GM21447 (cell line): ENCODE measurements at regions not wholly inside any gene's neighbourhood (a gene's known extent, or its start where the extent isn't known, plus 50 kb on each side); places are given as distances from the start of the nearest gene placed in this dataset.
"Not testable (repeated sequence)": the region's sequence is repeated elsewhere in the genome, so short reads cannot be mapped to it uniquely, and the experiment has no call there.

ENCODE experiments used
- ATAC-seq: cut with Tn5 transposase; IDR thresholded peaks from one replicate; pipeline ENCODE4 v1.9.1; 2021; ENCODE audit not compliant: unreplicated experiment

DNA sequence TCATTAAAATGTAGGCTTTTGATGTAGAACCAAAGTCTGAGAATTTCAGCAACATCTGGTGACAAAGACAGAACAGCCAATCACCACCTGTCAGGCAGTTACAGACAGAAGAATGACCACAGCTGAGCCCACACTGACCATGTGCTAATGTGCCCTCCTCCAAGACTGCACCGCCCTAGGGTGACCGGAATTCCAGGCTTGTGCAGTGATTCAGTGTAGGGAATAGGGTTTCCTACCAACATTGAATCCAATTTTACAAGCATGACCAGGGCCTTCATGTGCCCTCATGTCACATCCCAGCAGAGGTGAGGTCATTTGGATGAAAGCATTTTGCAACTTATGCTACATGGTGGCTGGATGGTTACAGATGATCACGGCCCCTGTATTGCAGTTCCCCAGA is 412.5 kb downstream of the SOX2 start:
- ATAC-seq: no peak

GRCh38 chr3:182124716-182125115 is 413.0 kb downstream of the SOX2 start:
- ATAC-seq: no peak

DNA sequence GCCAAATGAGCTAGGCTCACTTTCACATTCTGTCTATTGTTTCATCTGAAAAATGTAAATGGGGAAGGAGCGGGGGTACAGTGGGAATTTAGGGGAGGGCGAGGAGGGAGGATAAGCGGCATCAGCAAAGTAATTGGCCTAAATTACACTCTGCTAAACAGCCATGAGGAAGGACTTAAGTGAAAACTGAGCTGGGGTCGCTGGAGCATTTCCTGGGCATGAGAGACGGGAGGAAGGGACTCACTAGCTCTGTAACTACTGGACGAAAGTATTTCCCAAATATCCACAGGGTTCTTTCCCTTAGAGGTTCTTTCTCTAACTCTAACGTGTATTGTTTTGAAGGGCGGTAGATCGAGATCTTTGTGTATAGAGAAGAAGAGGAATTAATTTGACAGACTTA is 418.0 kb downstream of the SOX2 start:
- no peak for ATAC-seq

- no peak for ATAC-seq
These were observed 422.0 kb downstream of the SOX2 start for GRCh38 chr3:182133752-182134151.

GRCh38 chr3:182135056-182135455 is 423.3 kb downstream of the SOX2 start:
- ATAC-seq: no peak

GRCh38 chr3:182136008-182136910 is 424.5 kb downstream of the SOX2 start:
- ATAC-seq: no peak

DNA sequence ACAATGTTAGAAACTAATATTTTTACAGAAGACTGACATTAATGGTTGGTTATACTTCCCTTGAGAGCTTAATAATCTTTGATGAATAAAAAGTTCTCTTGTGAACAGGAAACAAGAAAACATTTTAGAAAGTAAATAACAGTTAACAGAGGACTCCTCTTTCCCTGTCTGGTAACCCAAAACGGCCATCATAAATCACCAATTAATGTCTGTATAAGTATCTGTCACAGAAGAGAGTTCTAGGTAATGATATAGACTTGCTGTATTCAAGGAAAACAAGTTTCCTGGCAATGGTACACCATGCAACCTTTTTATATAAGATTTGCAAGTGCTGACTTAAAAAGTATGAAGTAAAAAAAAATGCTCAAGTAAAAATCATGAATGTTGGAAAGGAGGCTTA is 426.7 kb downstream of the SOX2 start:
- ATAC-seq: no peak

DNA sequence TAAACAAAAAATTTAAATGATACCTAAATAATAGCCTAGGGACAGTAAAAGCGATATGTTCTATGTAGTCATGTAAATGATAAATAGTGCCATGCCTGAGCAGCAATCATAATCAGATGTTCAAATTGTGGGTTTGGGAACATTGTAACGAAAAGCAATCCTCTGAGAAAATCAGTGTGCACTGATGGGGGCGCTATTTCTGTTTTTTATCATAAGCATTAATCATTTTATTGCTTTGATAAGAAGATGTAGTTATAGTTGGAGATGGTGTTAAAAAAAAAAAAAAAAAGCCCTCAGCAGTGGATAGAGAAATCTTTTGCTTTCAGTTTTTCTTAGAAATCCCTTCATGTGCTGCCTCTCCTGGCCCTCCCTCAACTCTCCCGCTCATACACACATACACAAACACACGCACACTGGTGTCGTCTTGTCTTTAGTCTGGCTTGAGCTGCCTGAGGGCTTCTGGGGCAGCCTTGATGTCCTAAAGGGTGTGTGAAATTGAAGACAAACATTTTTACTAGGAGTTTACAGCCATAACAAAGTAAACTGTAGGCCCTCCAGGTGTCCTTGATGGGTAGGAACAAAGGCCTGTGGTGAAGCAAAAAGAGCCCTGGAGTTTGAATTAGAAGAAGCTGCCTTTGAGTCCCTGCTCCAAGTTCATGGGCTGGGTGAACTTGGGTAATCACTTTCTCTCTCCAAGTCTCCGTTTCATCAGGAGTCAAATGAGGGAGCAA is 428.1 kb downstream of the SOX2 start:
- no peak for ATAC-seq

GRCh38 chr3:182142928-182143327 is 431.2 kb downstream of the SOX2 start:
- ATAC-seq: no peak

GRCh38 chr3:182143903-182144302 is 432.2 kb downstream of the SOX2 start:
- ATAC-seq: no peak

GRCh38 chr3:182148360-182148759 is 436.6 kb downstream of the SOX2 start:
- ATAC-seq: no peak

DNA sequence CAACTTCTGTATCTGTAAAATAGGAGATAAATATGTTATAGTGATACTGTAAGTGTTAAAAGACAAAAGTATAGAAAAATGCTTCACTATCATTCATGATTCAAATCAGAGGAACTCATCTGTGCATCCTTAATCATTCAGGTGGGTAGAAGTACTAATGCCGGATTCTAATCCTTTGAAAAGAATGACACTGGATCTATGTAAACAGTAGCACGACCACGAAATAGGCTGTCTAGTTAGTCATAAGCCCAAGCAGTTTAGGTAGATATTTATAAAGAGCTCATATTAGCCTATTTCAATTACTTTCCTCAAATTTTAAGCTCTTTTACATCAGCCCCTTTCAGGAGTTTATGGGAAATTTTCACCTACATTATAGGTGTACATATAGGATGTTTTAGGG is 437.9 kb downstream of the SOX2 start:
- ATAC-seq: no peak

DNA sequence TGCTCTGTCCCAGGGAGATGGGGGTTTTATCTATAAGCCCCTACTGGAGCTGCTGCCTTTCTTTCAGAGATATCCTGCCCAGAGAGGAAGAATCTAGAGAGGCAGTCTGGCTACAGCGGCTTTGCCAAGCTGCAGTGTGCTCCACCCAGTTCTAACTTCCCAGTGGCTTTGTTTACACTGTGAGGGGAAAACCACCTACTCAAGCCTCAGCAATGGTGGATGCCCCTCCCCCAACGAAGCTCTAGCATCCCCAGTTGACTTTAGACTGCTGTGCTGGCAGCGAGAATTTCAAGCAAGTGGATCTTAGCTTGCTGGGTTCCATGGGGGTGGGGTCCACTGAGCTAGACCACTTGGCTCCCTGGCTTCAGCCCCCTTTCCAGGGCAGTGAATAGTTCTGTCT is 444.6 kb downstream of the SOX2 start:
- not testable (repeated sequence) for ATAC-seq

- no peak for ATAC-seq
These were observed 453.5 kb downstream of the SOX2 start for GRCh38 chr3:182165234-182165633.

DNA sequence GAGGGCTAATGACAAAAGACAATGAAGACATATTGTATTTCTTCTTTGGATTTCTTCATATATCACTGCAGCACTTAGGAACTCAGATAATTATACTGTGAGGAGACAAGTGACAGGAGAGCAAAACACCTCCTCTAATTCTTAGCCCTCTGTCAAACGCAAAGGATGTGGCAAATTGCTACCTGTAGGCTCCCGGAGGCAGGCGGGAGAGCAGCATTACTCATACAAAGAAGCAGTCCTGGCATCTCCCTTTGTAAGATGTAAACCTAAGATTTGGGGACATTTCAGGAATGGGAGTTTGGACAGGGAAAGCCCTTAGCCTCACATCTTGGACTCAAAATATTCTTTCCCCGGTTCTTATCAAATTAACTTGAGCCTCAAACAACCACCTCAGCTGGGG is 460.8 kb downstream of the SOX2 start:
- no peak for ATAC-seq

DNA sequence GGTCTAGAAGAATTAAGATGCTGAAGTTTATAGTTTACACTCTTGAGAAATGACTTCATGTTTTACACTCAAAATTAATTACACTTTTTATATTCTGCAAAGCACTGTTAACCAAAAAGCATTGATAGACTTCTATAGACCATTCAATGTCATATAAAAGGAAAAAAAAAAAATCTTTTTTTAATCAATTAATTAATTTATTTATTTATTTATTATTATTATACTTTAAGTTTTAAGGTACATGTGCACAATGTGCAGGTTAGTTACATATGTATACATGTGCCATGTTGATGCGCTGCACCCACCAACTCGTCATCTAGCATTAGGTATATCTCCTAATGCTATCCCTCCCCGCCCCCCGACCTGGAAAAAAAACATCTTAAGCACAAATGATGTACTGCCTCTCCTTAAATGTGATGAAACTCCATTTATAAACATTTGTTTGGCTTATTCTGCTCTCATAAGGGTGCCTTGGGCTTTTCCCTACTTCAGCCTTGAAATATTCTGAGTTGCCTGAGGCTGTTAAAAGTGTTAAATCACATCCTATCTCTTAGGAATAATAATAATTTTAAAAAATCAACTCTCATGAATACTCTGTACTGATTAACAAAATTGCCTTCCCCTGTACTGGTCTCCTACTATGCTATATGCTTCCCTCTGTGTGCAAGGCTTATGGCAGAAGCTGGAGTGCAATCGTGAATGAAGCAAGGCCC is 466.9 kb downstream of the SOX2 start:
- no peak for ATAC-seq

GRCh38 chr3:182179631-182180030 is 467.9 kb downstream of the SOX2 start:
- ATAC-seq: no peak

DNA sequence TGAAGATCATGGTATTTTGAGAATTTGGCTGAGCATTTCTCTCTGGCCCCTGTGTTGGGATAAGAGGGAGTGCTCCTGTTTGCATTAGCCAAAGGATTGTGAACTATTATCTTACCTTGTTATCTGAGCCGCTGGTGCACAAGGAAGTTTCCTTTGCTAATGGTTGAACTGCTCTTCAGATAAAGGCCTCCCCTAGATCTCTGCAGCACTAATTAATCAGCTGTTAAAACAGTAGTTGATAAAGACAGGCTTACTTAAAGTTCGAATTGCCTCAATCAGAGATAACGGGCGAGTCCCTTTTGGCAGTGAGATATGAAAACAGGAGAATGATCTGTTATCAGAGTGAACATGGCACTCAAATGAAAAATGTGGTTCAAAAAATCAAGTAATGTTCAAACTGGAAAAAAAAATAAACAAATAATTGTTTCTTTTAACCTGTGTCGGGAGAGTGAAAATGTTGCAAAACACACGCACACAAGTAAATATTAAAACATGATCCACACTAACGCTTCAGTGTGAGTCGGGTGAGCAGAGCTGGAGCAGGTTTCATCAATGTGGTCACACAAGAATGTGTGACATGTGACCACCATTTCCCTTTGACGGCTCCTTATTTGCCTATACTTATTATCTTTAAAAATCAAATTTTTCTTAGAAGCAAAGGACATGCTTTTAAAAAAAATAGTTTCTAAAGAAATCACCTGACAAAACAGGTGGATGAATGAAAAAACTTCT is 469.1 kb downstream of the SOX2 start:
- ATAC-seq: no peak

GRCh38 chr3:182182531-182182968 is 470.8 kb downstream of the SOX2 start:
- peak; percentile 51 for ATAC-seq

DNA sequence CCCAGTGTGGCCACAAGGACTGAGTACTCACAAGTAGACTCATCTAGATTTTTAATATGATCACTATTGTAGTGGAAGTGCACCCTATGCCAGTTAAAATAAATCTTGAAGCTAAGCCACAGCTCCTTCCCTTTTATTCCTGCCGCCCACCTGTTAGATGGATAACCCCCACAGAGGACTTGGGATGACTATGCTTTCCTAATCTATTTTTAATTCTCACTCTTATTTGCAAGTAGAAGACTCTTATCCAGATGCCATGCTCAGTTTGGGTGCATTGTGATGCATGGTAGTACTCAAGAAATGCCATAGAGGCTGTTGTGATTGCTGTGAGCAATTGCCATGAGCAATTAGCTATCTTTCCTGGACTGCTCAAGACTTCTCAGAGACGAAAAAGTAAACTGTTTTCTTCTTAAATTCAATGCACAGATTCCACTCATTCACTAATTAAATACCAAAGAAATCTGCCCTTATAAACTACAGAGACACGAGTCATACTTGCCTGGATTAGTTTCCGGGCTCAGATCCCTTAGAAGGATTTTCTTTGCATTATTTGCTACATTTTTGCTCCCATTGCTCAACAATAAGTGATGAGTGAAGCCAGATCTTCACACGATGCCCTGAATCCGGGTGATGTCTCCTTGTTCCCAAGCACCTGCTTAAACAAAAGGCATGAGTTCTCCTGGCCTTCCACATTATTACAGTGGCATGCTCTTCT is 472.1 kb downstream of the SOX2 start:
- no peak for ATAC-seq
